OCI-LY7 (cell line): ENCODE measurements at regions not wholly inside any gene's neighbourhood (a gene's known extent, or its start where the extent isn't known, plus 50 kb on each side); places are given as distances from the start of the nearest gene placed in this dataset.

ENCODE experiments used
- BruUV-seq: library from RNA; stranded (reverse); fragments of 400-500 nt; replicated peaks from 2 replicates; lab custom pipeline; 2021; lab: Mats Ljungman, UMichigan
- CTCF ChIA-PET: fragments of 300-600 bp; sonication (Branson Sonifier 250); formaldehyde crosslinking; loops from one replicate; lab custom pipeline; 2022; ENCODE audit warnings: antibody characterized with exemption; ENCODE audit not compliant: unreplicated experiment; lab: Charles Lee
- POLR2A ChIA-PET: fragments of 300-600 bp; sonication (Branson Sonifier 250); formaldehyde crosslinking; loops from one replicate; lab custom pipeline; 2022; ENCODE audit warnings: antibody characterized with exemption; lab: Charles Lee
- DNase-seq: peaks from one replicate; pipeline ENCODE4 v3.0.0-alpha.2; 2015; ENCODE audit warnings: low spot score
- H2AFZ ChIP-seq: fragments of 200-600 bp; sonication (generic), shearing (Covaris generic); 2 replicates; pipeline ENCODE4 v1.6.1; 2014; ENCODE audit warnings: mild to moderate bottlenecking, antibody characterized with exemption, low read length, moderate library complexity
- H3K27ac ChIP-seq: fragments of 200-600 bp; sonication (generic); 2 replicates; pipeline ENCODE4 v1.5.1; 2014; ENCODE audit warnings: mixed run types, low read depth, mild to moderate bottlenecking, moderate library complexity, low read length, inconsistent platforms; ENCODE audit not compliant: poor library complexity, severe bottlenecking
- H3K36me3 ChIP-seq: fragments of 200-600 bp; sonication (generic); 2 replicates; pipeline ENCODE4 v1.6.1; 2014; ENCODE audit warnings: mild to moderate bottlenecking, antibody characterized with exemption, low read length, moderate library complexity, mixed read lengths; ENCODE audit not compliant: insufficient read depth
- H3K4me1 ChIP-seq: fragments of 200-600 bp; sonication (generic); 2 replicates; pipeline ENCODE4 v1.5.1; 2014; ENCODE audit warnings: mild to moderate bottlenecking, low read length; ENCODE audit not compliant: insufficient read depth, poor library complexity, severe bottlenecking
- H3K4me2 ChIP-seq: fragments of 200-600 bp; sonication (generic); 2 replicates; pipeline ENCODE4 v1.6.1; 2014; ENCODE audit warnings: mild to moderate bottlenecking, low read length
- H3K4me3 ChIP-seq: fragments of 200-600 bp; sonication (generic); 2 replicates; pipeline ENCODE4 v1.5.1; 2014; ENCODE audit warnings: mild to moderate bottlenecking, low read depth, low read length; ENCODE audit not compliant: poor library complexity, severe bottlenecking
- H3K79me2 ChIP-seq: fragments of 200-600 bp; sonication (generic); 2 replicates; pipeline ENCODE4 v1.6.1; 2016; ENCODE audit warnings: low read depth, mild to moderate bottlenecking, low read length, moderate library complexity, mixed read lengths; ENCODE audit not compliant: insufficient read depth
- H3K9me2 ChIP-seq: fragments of 200-600 bp; sonication (generic); 2 replicates; pipeline ENCODE4 v1.6.1; 2016; ENCODE audit warnings: mild to moderate bottlenecking, low read length, mixed read lengths; ENCODE audit not compliant: insufficient read depth
- H3K9me3 ChIP-seq: fragments of 200-600 bp; sonication (generic); 2 replicates; pipeline ENCODE4 v1.6.1; 2014; ENCODE audit warnings: mild to moderate bottlenecking, mixed run types, low read length, mixed read lengths
- H4K20me1 ChIP-seq: fragments of 200-600 bp; sonication (generic); 2 replicates; pipeline ENCODE4 v1.6.1; 2014; ENCODE audit warnings: mild to moderate bottlenecking, antibody characterized with exemption, low read length, moderate library complexity, mixed read lengths; ENCODE audit not compliant: insufficient read depth
- CTCF ChIP-seq: fragments of 200-600 bp; sonication (generic); conservative IDR thresholded peaks from 2 replicates; pipeline ENCODE4 v1.5.1; 2014; ENCODE audit warnings: mild to moderate bottlenecking, antibody characterized with exemption, low read length, moderate library complexity, mixed read lengths
- EZH2phosphoT487 ChIP-seq: fragments of 200-600 bp; sonication (generic); IDR thresholded peaks from 2 replicates; pipeline ENCODE4 v1.6.1; 2018; ENCODE audit warnings: low read depth, borderline replicate concordance, mild to moderate bottlenecking, mixed run types, antibody characterized with exemption, low read length, moderate library complexity, mixed read lengths
- intact Hi-C: fragments of 100-400 bp; cut with micrococcal nuclease; formaldehyde crosslinking; loops from one replicate; pipeline ENCODE4 v1.10.0; 2022; ENCODE audit not compliant: unreplicated experiment

GRCh38 chr11:19519353-19519752, 193.3 kb upstream of the NAV2 start:
- H3K9me2 ChIP-seq, result no peaks in the 10 kb centered on the region
- CTCF ChIA-PET, result interaction anchor here (0.7 kb wide), 1 partner anchor 16 kb away, joined by 3 read pairs; no protein-coding TSS in a partner anchor
- H4K20me1 ChIP-seq, result no peaks in the 10 kb centered on the region
- intact Hi-C loops, result no loop called here
- POLR2A ChIA-PET, result interaction anchor here (0.7 kb wide), 1 partner anchor 691 kb away, joined by 3 read pairs; no protein-coding TSS in a partner anchor
- H2AFZ ChIP-seq, result no peak overlapping the region
- no peaks in the 10 kb centered on the region for H3K9me3 ChIP-seq
- no peak overlapping the region for H3K4me2 ChIP-seq
- no peaks in the 10 kb centered on the region for H3K79me2 ChIP-seq
- H3K36me3 ChIP-seq, result no peaks in the 10 kb centered on the region
- no peak overlapping the region for H3K27ac ChIP-seq
- no TSS peak for BruUV-seq
- no peaks in the 10 kb centered on the region for H3K4me1 ChIP-seq
- H3K4me3 ChIP-seq, result no peak overlapping the region
- no peak for DNase-seq
- peak; percentile 17; the same call in 1 of the 2 replicates for TF ChIP-seq CTCF
- TF ChIP-seq EZH2phosphoT487, result no peak

- Histone ChIP-seq H2AFZ (no peak overlapping the region), H3K9me2 (no peaks in the 10 kb centered on the region), H3K4me2 (no peak overlapping the region), H3K4me1 (no peaks in the 10 kb centered on the region), H3K9me3 (no peaks in the 10 kb centered on the region), H3K79me2 (no peaks in the 10 kb centered on the region), H3K36me3 (no peaks in the 10 kb centered on the region), H3K4me3 (no peak overlapping the region), H4K20me1 (no peaks in the 10 kb centered on the region), H3K27ac (no peak overlapping the region)
- no TSS peak for BruUV-seq
- TF ChIP-seq CTCF (no peak), EZH2phosphoT487 (no peak)
- ChIA-PET POLR2A (no interaction called here), CTCF (no interaction called here)
- DNase-seq, result no peak
- intact Hi-C loops, result no loop called here
Observed at GRCh38 chr11:19513253-19513652, 199.4 kb upstream of the NAV2 start.

GRCh38 chr11:19512618-19513017, 200.0 kb upstream of the NAV2 start:
- Histone ChIP-seq H2AFZ (no peak overlapping the region), H3K4me3 (no peak overlapping the region), H3K4me1 (no peaks in the 10 kb centered on the region), H3K9me2 (no peaks in the 10 kb centered on the region), H3K9me3 (no peaks in the 10 kb centered on the region), H3K4me2 (no peak overlapping the region), H4K20me1 (no peaks in the 10 kb centered on the region), H3K79me2 (no peaks in the 10 kb centered on the region), H3K27ac (no peak overlapping the region), H3K36me3 (no peaks in the 10 kb centered on the region)
- TF ChIP-seq EZH2phosphoT487, result no peak
- no peak for TF ChIP-seq CTCF
- BruUV-seq, result no TSS peak
- POLR2A ChIA-PET, result no interaction called here
- no peak for DNase-seq
- intact Hi-C loops, result no loop called here
- CTCF ChIA-PET, result no interaction called here
